ENCODE measurements at regions not wholly inside any gene's neighbourhood (a gene's known extent, or its start where the extent isn't known, plus 50 kb on each side); places are given as distances from the start of the nearest gene placed in this dataset.

GRCh38 chr2:41827354-41827971 lies 220.4 kb upstream of the PKDCC start:
- no peak for DNase-seq (ENCODE audit: low spot score)

GRCh38 chr2:41828052-41828643 lies 219.7 kb upstream of the PKDCC start:
- in situ Hi-C loops (cut with MboI; ENCODE audit: low sequenced_read_pairs, unreplicated experiment) = no loop called here
- DNase-seq (ENCODE audit: low spot score) = no peak
- no peak for TF ChIP-seq CTCF (IDR thresholded peaks at IDR 0.05; ENCODE audit: borderline replicate concordance, control extremely low read depth, extremely low read depth, insufficient read depth, missing control alignments)

More at GRCh38 chr2:41827354-41827971, 220.4 kb upstream of the PKDCC start:
- in situ Hi-C loops (cut with MboI; ENCODE audit: low sequenced_read_pairs, unreplicated experiment) = no loop called here
- TF ChIP-seq CTCF (IDR thresholded peaks at IDR 0.05; ENCODE audit: borderline replicate concordance, control extremely low read depth, extremely low read depth, insufficient read depth, missing control alignments) = no peak

GRCh38 chr2:41829052-41829451 lies 218.8 kb upstream of the PKDCC start:
- in situ Hi-C loops (cut with MboI; ENCODE audit: low sequenced_read_pairs, unreplicated experiment) = no loop called here
- no peak for TF ChIP-seq CTCF (IDR thresholded peaks at IDR 0.05; ENCODE audit: borderline replicate concordance, control extremely low read depth, extremely low read depth, insufficient read depth, missing control alignments)
- no peak for DNase-seq (ENCODE audit: low spot score)

- TF ChIP-seq CTCF (IDR thresholded peaks at IDR 0.05; ENCODE audit: borderline replicate concordance, control extremely low read depth, extremely low read depth, insufficient read depth, missing control alignments) = no peak
- no peak for DNase-seq (ENCODE audit: low spot score)
- in situ Hi-C loops (cut with MboI; ENCODE audit: low sequenced_read_pairs, unreplicated experiment) = no loop called here
Measured at GRCh38 chr2:41830600-41830999, 217.2 kb upstream of the PKDCC start.

- DNase-seq (ENCODE audit: low spot score) = no peak
- in situ Hi-C loops (cut with MboI; ENCODE audit: low sequenced_read_pairs, unreplicated experiment) = no loop called here
Measured at GRCh38 chr2:41832218-41832617, 215.6 kb upstream of the PKDCC start.

GRCh38 chr2:41835401-41835800 lies 212.4 kb upstream of the PKDCC start:
- no peak for DNase-seq (ENCODE audit: low spot score)
- TF ChIP-seq CTCF (IDR thresholded peaks at IDR 0.05; ENCODE audit: borderline replicate concordance, control extremely low read depth, extremely low read depth, insufficient read depth, missing control alignments) = no peak
- in situ Hi-C loops (cut with MboI; ENCODE audit: low sequenced_read_pairs, unreplicated experiment) = no loop called here

More at GRCh38 chr2:41832218-41832617, 215.6 kb upstream of the PKDCC start:
- TF ChIP-seq CTCF (IDR thresholded peaks at IDR 0.05; ENCODE audit: borderline replicate concordance, control extremely low read depth, extremely low read depth, insufficient read depth, missing control alignments) = no peak

Data from GM13976 (cell line).